ENCODE measurements at regions not wholly inside any gene's neighbourhood (a gene's known extent, or its start where the extent isn't known, plus 50 kb on each side); places are given as distances from the start of the nearest gene placed in this dataset.

GRCh38 chr2:220000080-220000479 is 372.6 kb downstream of the SLC4A3 start:
- Histone ChIP-seq H3K27me3 (no peaks in the 10 kb centered on the region), H3K4me1 (no peaks in the 10 kb centered on the region), H3K27ac (no peak overlapping the region), H3K36me3 (no peaks in the 10 kb centered on the region), H3K9me3 (no peaks in the 10 kb centered on the region), H3K4me3 (no peak overlapping the region)
- TF ChIP-seq, protein P1, sequence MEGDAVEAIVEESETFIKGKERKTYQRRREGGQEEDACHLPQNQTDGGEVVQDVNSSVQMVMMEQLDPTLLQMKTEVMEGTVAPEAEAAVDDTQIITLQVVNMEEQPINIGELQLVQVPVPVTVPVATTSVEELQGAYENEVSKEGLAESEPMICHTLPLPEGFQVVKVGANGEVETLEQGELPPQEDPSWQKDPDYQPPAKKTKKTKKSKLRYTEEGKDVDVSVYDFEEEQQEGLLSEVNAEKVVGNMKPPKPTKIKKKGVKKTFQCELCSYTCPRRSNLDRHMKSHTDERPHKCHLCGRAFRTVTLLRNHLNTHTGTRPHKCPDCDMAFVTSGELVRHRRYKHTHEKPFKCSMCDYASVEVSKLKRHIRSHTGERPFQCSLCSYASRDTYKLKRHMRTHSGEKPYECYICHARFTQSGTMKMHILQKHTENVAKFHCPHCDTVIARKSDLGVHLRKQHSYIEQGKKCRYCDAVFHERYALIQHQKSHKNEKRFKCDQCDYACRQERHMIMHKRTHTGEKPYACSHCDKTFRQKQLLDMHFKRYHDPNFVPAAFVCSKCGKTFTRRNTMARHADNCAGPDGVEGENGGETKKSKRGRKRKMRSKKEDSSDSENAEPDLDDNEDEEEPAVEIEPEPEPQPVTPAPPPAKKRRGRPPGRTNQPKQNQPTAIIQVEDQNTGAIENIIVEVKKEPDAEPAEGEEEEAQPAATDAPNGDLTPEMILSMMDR (IDR thresholded peaks at IDR 0.05) = no peak
- DNase-seq = no peak
- intact Hi-C loops (cut with DNase I; ENCODE audit: low total_unique reads) = no loop called here

GRCh38 chr2:220000586-220000985 is 373.2 kb downstream of the SLC4A3 start:
- Histone ChIP-seq H3K9me3 (no peaks in the 10 kb centered on the region), H3K27me3 (no peaks in the 10 kb centered on the region), H3K4me3 (no peak overlapping the region), H3K27ac (no peak overlapping the region), H3K4me1 (no peaks in the 10 kb centered on the region), H3K36me3 (no peaks in the 10 kb centered on the region)
- DNase-seq = no peak
- no peak for TF ChIP-seq POLR2A (IDR thresholded peaks at IDR 0.05)
- TF ChIP-seq, protein P1 (IDR thresholded peaks at IDR 0.05) = no peak
- intact Hi-C loops (cut with DNase I; ENCODE audit: low total_unique reads) = no loop called here

DNA sequence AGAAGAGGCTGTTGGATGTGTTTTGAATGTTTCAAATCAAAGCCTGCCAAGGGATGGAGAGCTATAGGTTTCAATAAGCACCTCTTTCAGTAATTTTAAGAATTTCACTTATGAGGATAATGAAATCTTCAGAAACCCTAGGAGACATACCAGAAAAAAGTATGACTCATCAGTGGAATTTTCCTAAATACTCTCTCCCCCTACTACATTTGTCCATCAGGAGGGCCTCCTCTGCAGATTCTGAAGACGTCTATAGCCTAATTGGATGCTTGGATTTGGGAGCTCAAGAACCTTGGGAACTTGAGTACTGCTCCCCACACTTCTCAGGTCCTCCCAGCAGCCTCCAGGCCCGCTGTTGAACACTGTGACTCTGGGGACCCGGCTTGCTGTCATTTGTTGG is 374.3 kb downstream of the SLC4A3 start:
- H3K9me3 ChIP-seq = no peaks in the 10 kb centered on the region
- no peaks in the 10 kb centered on the region for H3K27me3 ChIP-seq

DNA sequence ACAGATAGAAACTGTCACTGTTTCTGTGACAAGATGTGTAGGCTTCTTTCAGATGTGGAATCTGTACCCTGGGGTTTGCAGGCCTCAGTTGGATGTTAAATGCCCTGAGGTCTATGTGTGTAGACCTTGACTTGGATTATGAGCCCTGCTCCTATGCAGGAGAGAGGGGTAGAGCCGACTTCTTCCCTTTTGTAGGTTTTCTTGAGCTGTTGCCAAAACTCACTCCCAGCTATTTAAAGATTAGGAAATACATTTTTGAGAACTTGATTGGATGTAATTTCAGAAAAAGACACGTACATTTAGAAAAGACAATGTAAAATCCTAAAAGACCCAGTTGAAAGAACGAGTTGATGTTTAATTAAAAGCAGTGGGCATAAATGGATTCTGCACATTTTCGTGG is 374.8 kb downstream of the SLC4A3 start:
- H3K4me3 ChIP-seq = no peak overlapping the region
- H3K4me1 ChIP-seq = no peaks in the 10 kb centered on the region
- TF ChIP-seq, protein P1 (IDR thresholded peaks at IDR 0.05) = no peak
- TF ChIP-seq POLR2A (IDR thresholded peaks at IDR 0.05) = no peak
- intact Hi-C loops (cut with DNase I; ENCODE audit: low total_unique reads) = no loop called here
- no peak overlapping the region for H3K27ac ChIP-seq
- no peaks in the 10 kb centered on the region for H3K27me3 ChIP-seq
- H3K36me3 ChIP-seq = no peaks in the 10 kb centered on the region
- no peaks in the 10 kb centered on the region for H3K9me3 ChIP-seq
- DNase-seq = no peak

More for the DNA sequence above, 374.3 kb downstream of the SLC4A3 start:
- intact Hi-C loops (cut with DNase I; ENCODE audit: low total_unique reads) = no loop called here
- DNase-seq = no peak
- Histone ChIP-seq H3K36me3 (no peaks in the 10 kb centered on the region), H3K4me3 (no peak overlapping the region), H3K27ac (no peak overlapping the region), H3K4me1 (no peaks in the 10 kb centered on the region)
- TF ChIP-seq, protein P1 (IDR thresholded peaks at IDR 0.05) = no peak
- TF ChIP-seq POLR2A (IDR thresholded peaks at IDR 0.05) = no peak

- Histone ChIP-seq H3K36me3 (no peaks in the 10 kb centered on the region), H3K9me3 (no peaks in the 10 kb centered on the region), H3K27me3 (no peaks in the 10 kb centered on the region), H3K4me3 (no peak overlapping the region), H3K27ac (no peak overlapping the region), H3K4me1 (no peaks in the 10 kb centered on the region)
- TF ChIP-seq, protein P1 (IDR thresholded peaks at IDR 0.05) = no peak
- TF ChIP-seq POLR2A (IDR thresholded peaks at IDR 0.05) = no peak
- intact Hi-C loops (cut with DNase I; ENCODE audit: low total_unique reads) = no loop called here
- no peak for DNase-seq
These were observed 375.3 kb downstream of the SLC4A3 start for GRCh38 chr2:220002699-220003098.
